COLO829 (cell line): ENCODE measurements at regions not wholly inside any gene's neighbourhood (a gene's known extent, or its start where the extent isn't known, plus 50 kb on each side); places are given as distances from the start of the nearest gene placed in this dataset.

Experiments
- DNase-seq: peaks from one replicate; pipeline ENCODE4 v3.0.0; 2012; ENCODE audit warnings: low spot score

DNA sequence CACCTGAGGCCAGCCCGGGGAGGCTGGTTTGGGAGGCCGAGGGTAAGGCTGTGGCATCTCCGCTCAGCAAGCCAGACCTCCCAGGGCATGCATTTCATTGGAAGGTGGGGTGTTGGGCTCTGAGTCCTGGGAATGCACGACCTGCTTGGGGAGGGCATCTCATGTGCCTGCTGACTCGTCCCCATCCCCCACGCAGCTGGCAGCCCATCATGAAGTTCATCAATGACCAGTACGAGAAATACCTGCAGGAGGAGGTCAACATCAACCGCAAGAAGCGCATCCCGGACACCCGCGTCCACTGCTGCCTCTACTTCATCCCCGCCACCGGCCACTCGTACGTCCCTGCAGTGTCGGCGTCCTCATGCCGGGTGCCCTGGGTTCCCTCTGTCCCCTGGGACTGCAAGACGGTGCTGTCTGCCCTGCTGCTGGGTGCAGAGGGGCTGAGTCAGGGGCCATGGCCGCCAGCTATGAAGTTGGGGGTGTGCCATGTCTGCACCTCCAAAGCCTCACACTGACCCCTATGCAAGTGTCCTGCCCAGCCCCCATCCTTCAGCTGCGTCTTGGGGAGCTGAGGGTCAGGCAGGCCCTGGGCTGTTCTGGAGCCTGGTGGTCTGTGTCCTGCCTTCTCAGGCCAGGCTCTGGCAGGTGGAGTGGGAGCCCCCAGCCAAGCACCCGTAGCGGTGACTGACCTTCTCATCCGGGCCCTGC is 347.9 kb downstream of the SEC14L1 start:
- DNase-seq = no peak

GRCh38 chr17:77489239-77489892 is 348.6 kb downstream of the SEC14L1 start:
- DNase-seq = no peak

- DNase-seq = no peak
Observed at GRCh38 chr17:77489893-77490255, 349.1 kb downstream of the SEC14L1 start.

DNA sequence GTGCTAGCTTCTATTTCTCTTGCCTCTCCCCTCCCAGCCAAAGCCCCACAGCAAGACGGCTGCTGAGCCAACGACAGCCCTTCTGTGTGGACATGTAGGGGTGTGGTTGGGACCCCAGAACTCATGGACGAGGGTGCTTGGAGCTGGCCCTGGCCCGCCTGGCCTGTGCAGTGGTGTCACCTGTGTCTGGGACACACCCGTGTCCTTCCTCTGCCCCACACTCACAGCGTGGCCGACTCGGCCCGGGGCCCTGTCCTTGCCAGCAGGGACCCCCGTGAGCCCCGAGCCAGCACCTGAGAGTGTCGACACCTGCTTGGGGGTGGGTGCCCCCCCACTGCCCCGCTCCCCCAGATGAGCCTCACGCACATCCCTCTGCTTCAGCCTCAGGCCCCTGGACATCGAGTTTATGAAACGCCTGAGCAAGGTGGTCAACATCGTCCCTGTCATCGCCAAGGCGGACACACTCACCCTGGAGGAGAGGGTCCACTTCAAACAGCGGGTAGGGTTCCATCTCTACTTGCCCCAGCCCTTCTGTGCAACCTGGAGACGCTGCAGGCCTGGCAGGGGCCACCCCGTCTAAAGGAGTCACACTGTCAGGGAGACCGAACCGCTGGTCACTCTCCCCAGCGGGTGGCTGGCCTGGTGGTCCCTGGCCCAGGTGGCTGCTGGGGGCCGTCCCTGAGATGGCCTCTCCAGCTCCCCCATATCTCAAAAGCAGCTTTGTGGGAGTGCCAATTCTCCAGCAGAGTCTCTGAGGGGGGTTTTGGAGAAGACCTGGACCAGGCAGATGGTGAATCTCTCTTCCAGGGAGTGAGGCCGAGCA is 349.8 kb downstream of the SEC14L1 start:
- no peak for DNase-seq

DNA sequence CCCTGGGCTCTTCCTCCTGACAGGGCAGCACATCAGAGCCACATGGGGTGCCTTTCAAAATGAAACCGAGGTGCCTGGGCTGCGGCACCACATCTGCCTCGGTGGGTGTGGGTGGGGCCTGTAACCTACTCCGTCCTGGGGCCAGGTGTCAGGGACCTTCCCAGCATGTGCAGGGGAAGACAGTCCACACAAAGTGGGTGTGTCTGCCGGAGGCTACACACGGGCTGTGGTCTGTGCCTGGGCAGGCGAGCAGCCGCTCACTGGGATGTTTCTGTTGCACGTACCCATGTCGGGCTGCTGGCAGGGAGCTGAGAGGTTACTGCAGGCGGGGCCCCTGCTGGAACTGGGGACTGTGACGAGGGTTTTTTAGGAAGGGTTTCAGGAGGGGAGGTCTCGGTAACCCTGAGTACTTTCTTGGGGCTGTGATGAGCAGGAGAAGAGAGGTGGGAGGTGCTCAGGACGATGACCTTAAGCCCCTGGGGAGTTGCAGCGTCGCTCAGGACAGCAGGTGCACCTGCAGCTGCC is 351.2 kb downstream of the SEC14L1 start:
- no peak for DNase-seq

- no peak for DNase-seq
Observed at GRCh38 chr17:77492446-77493237, 351.9 kb downstream of the SEC14L1 start.

DNA sequence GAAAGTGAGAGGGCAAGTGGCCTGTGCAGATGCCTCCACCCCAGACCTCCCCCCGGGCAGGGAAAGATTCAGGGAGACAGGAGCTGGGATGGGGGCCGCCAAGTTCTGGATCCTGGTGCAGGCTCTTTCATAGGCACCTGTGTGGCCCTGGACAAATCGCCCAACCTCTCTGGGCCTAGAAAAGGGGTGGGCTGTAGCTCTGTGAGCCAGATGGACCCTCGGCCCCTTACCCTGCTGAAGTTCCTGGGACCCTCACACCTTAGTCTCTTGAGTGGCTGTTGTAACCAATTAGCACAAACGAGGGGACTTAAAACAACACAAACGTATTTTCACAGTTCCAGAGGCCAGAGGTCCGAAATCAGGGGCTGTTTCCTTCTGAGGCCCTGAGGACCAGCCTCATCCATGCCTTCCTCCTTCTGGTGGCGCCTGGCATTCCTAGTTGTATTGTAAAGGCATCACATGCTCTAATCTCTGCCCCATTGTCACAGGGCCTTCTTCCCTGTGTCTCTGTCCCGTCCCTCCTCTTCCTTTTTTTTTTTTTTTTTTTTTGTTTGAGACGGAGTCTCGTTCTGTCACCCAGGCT is 352.6 kb downstream of the SEC14L1 start:
- DNase-seq = no peak

DNA sequence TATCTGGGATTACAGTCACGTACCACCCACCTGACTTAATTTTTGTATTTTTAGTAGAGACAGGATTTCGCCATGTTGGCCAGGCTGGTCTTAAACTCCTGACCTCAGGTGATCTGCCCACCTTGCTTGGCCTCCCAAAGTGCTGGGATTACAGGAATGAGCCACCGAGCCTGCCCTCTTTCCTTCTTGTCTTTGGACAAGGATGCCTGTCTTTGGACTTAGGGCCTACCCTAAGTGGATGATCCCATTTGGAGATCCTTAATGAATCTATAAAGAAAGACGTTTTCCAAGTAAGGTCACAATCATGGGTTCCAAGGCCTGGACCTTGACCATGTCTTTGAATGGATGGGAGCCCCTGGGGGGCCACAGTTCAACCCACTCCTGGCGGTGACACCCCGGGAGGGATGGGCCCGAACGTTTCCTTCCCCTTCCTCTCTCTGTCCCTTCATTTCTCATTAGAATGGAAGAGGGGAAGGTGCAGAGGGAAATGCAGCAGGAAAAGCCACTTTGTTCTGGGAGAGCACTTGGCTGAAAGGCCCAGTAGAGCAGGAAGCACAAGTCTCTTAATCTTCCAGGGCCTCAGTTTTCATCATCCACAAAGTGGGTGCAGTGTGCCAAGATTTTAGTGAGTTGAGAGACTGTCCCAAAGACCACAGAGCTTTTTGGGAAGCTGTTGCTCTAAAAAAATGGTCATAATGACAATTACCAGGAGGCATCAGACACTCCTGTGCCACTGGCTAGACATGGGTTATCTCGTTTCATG is 353.3 kb downstream of the SEC14L1 start:
- DNase-seq = no peak

GRCh38 chr17:77494664-77495435 is 354.1 kb downstream of the SEC14L1 start:
- peak; percentile 74 for DNase-seq

DNA sequence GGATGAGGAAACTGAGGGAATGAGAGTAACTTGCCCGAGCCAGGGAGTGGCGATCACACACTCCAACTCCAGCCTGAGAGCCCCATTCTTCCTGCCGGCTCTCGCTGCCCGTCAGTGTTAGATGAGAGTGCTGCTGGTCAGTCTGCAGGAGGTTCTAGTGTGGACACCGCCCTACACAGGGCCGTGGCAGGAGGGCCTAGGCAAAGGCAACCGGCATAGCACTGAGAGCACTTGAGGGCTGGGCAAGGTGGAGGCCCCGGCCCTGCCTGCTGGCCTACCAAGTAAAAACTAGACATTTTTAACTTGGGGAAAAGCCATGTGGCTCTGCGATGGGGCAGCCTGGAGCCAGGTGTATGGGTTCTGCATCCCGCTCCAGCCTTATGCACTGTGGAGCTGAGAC is 354.8 kb downstream of the SEC14L1 start:
- no peak for DNase-seq

DNA sequence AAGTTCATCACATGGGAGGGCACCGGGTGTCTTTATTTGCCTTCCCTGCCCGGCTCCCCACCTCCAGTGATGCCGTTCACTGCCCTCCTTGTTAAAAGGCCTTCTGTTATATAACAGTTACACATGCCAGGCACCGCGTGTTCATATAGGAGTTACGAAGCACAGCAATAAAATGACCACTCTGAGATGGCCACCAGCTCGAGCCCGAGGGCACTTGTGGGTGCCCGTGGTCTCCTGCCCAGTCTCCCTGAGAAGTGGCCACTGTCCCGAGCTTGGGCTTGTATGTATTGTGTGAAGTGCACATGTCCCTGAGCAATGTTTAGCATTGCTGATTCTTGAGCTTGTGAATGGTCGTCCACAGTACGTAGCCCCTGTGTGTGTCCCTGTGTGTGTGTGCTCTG is 355.6 kb downstream of the SEC14L1 start:
- no peak for DNase-seq

GRCh38 chr17:77496831-77497577 is 356.2 kb downstream of the SEC14L1 start:
- DNase-seq = no peak

DNA sequence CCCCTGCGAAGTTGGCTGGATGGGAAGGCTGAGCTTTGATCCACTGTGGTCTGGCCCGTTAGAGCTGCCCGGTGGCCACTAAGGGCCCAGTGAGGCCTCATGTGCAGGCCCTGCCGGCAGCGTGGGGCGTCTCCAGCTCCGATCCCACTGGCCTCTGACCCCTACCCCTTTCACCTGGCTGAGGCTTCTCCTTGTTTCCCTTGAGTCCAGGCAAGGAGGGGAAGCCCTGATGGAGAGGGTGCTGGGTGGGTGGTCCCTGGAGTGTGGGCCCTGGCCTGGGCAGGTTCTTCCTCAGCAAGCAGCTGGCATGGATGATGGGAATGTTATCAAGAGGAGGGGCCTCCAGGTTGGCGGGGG is 356.8 kb downstream of the SEC14L1 start:
- no peak for DNase-seq

- DNase-seq = no peak
Observed at GRCh38 chr17:77498091-77498741, 357.4 kb downstream of the SEC14L1 start.

DNA sequence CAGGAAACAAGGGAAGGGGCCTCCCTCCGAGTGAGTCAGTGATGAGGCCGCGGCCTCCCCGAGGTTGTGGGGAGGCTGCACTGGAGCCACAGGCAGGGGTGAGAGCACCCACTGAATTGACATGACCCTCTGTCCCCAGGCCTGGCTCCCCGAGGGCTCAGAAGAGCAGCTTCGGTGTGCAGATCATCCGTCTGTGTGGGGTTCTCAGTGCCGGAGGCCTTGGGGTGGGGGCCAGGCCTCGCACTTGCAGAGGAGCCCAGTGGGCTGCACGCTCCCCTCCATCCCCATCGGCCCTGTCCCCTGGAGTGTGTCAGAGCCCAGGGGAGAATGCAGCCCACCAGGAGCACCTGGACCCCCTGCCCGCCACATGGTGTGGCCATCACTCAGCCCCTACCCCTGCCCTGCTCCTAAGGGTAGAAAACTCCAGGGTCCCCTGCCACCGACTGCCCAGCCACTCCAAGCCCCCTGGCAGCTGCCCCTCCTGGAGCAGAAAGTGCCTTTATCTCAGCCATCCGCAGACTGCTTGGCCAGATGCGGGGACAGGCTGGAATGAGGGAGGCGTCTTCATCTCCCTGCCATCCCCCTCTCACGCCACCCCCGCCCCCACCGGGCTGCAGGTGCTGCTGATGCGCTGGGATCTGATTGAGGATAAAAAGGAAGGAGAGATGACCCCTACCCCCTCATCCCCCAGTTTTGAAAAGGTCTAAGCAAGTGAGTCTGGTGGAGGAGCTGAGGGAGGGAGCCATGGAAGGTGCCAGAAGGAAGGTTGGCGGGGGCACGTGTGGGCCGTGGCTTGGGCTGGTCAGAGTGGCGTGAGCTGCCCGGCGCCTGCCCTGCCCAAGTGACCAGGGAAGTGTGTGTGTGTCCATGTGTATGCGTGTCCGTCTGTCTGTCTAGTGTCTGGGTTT is 358.3 kb downstream of the SEC14L1 start:
- no peak for DNase-seq

- no peak for DNase-seq
Observed at GRCh38 chr17:77499699-77500435, 359.1 kb downstream of the SEC14L1 start.

DNA sequence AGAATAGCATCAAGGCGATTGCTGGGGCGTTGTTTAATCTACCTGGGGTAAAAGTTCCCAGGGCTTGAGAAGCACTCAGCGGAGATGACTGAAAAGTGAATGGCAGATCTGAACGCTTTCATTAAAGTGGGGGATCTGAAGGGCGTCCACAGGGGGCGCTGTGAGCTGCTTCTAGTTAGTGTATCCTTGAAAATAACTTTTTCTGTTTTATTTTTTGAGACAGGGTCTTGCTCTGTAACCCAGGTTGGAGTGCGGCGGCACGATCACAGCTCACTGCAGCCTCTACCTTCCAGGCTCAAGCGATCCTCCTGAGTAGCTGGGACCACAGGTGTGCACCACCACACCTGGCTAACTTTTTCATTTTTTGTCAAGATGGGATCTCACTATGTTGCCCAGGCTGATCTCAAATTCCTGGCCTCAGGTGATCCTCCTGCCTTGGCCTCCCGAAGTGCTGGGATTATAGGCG is 360.4 kb downstream of the SEC14L1 start:
- DNase-seq = peak; percentile 40
